K562 (cell line): ENCODE measurements at regions not wholly inside any gene's neighbourhood (a gene's known extent, or its start where the extent isn't known, plus 50 kb on each side); places are given as distances from the start of the nearest gene placed in this dataset.

Experiments
- ATAC-seq: fragments of 200-7000 bp; cut with Tn5 transposase; 3 replicates; pipeline ENCODE4 v1.9.1; 2020; ENCODE audit warnings: moderate library complexity
- BruUV-seq: library from RNA; stranded (reverse); fragments of 400-500 nt; replicated peaks from 2 replicates; lab custom pipeline; 2021; lab: Mats Ljungman, UMichigan
- CTCF ChIA-PET: fragments of 300-600 bp; formaldehyde crosslinking; extraction: SDS; loops from one replicate; lab custom pipeline; 2021; ENCODE audit warnings: low intra/inter-chr PET ratio; lab: Yijun Ruan, JAX
- POLR2A ChIA-PET: fragments of 300-600, 350-650 bp; sonication (Branson Sonifier 250); formaldehyde crosslinking; extraction: SDS; loops from one replicate; lab custom pipeline; 2021; ENCODE audit warnings: antibody characterized with exemption, inconsistent platforms; lab: Yijun Ruan, JAX
- DNase-seq, 4 experiments: peaks; one replicate each; pipeline versions ENCODE4 v3.0.0 to v3.0.0-alpha.2; 2011 to 2018; ENCODE audit warnings: low spot score in 3 of 4, mixed read lengths in 3 of 4; ENCODE audit errors: extremely low read depth in 1 of 4
- FAIRE-seq: peaks from 2 replicates; lab custom pipeline; 2011; peaks lifted over from hg19 to GRCh38; lab: Jason Lieb, UNC
- H2AFZ ChIP-seq: 2 replicates; pipeline ENCODE4 v1.6.0; 2011; ENCODE audit warnings: low read depth, low read length, control low read depth, inconsistent platforms
- H3K27ac ChIP-seq: fragments of 200-600 bp; 3 replicates; pipeline ENCODE4 v1.8.0; 2011; ENCODE audit warnings: low read depth, mild to moderate bottlenecking, control low read depth, inconsistent platforms, low read length, moderate library complexity, mixed read lengths; ENCODE audit errors: extremely low read depth
- H3K27me3 ChIP-seq, 2 experiments: fragments of 300-600 bp in 1 of 2; 2 replicates in 1 of 2; 3 replicates in 1 of 2; pipeline versions ENCODE4 v1.6.0 to v1.8.0; 2011; ENCODE audit warnings: inconsistent platforms in 2 of 2, low read length in 2 of 2, mild to moderate bottlenecking in 1 of 2, mixed read lengths in 1 of 2, moderate library complexity in 1 of 2; ENCODE audit not compliant: control insufficient read depth in 2 of 2, insufficient read depth in 2 of 2
- H3K36me3 ChIP-seq: fragments of 300-600 bp; 3 replicates; pipeline ENCODE4 v1.8.0; 2011; ENCODE audit warnings: mild to moderate bottlenecking, low read length, inconsistent platforms; ENCODE audit not compliant: control insufficient read depth, insufficient read depth
- H3K4me1 ChIP-seq, 2 experiments: fragments of 200-600 bp in 1 of 2; replicated peaks in 1 of 2; 2 replicates in 1 of 2; 3 replicates in 1 of 2; pipeline versions ENCODE4 v1.5.1 to v1.8.0; 2011; ENCODE audit warnings: inconsistent platforms in 2 of 2, low read length in 2 of 2, mild to moderate bottlenecking in 1 of 2, mixed read lengths in 1 of 2, moderate library complexity in 1 of 2; ENCODE audit not compliant: control insufficient read depth in 2 of 2, insufficient read depth in 2 of 2
- H3K4me2 ChIP-seq: 2 replicates; pipeline ENCODE4 v1.6.1; 2011; ENCODE audit warnings: low read length, control low read depth, inconsistent platforms, mixed read lengths; ENCODE audit not compliant: insufficient read depth
- H3K4me3 ChIP-seq: fragments of 200-600 bp; sonication (generic), shearing (Covaris generic); 2 replicates; pipeline ENCODE4 v1.5.1; 2016; ENCODE audit warnings: control low read depth, inconsistent platforms
- H3K79me2 ChIP-seq: fragments of 200-600 bp; 3 replicates; pipeline ENCODE4 v1.8.0; 2011; ENCODE audit warnings: low read length, inconsistent platforms; ENCODE audit not compliant: control insufficient read depth, insufficient read depth
- H3K9ac ChIP-seq, 2 experiments: 2 replicates each; pipeline versions ENCODE4 v1.6.0 to v1.6.1; 2011; ENCODE audit warnings: low read depth in 2 of 2, low read length in 2 of 2, control low read depth in 1 of 2, inconsistent platforms in 1 of 2, mild to moderate bottlenecking in 1 of 2, mixed read lengths in 1 of 2; ENCODE audit not compliant: insufficient read depth in 1 of 2
- H3K9me1 ChIP-seq: one replicate; pipeline ENCODE4 v1.6.0; 2011; ENCODE audit warnings: inconsistent platforms, mild to moderate bottlenecking, low read length, moderate library complexity; ENCODE audit not compliant: control insufficient read depth, insufficient read depth
- H3K9me3 ChIP-seq: replicated peaks from 2 replicates; pipeline ENCODE4 v1.5.1; 2011; ENCODE audit warnings: low read depth, low read length, inconsistent platforms; ENCODE audit not compliant: control insufficient read depth, insufficient read depth
- H4K20me1 ChIP-seq: replicated peaks from 2 replicates; pipeline ENCODE4 v1.6.1; 2011; ENCODE audit warnings: low read length, inconsistent platforms, mixed read lengths; ENCODE audit not compliant: control insufficient read depth, insufficient read depth
- FOXO4 ChIP-seq: fragments of 450-650 bp; formaldehyde crosslinking; IDR thresholded peaks from 2 replicates; pipeline ENCODE4 v1.4.0; 2020; ENCODE audit warnings: mild to moderate bottlenecking, moderate library complexity
- KLF10 ChIP-seq: fragments of 250-450 bp; sonication (Bioruptor Pico); IDR thresholded peaks from 2 replicates; pipeline ENCODE4 v1.6.1; 2021; ENCODE audit warnings: matching md5 sums
- NFE2L1 ChIP-seq: fragments of 450-650 bp; IDR thresholded peaks from 2 replicates; pipeline ENCODE4 v1.6.1; 2016; ENCODE audit warnings: missing genetic modification characterization, low read depth, mild to moderate bottlenecking, missing compliant biosample characterization, moderate library complexity, borderline replicate concordance
- PBX2 ChIP-seq, 2 experiments: IDR thresholded peaks in 1 of 2; conservative IDR thresholded peaks in 1 of 2; 2 replicates each; pipeline ENCODE4 v1.6.1; 2016; ENCODE audit warnings: low read depth in 2 of 2, mild to moderate bottlenecking in 1 of 2, missing compliant biosample characterization in 1 of 2, missing genetic modification characterization in 1 of 2, moderate library complexity in 1 of 2
- RBBP5 ChIP-seq: fragments of 200-600 bp; sonication (generic); IDR thresholded peaks from 2 replicates; pipeline ENCODE4 v1.6.1; 2012; ENCODE audit warnings: borderline replicate concordance, mild to moderate bottlenecking, low read length, control low read depth, inconsistent platforms; ENCODE audit not compliant: insufficient read depth, poor library complexity, severe bottlenecking
- SETDB1 ChIP-seq: IDR thresholded peaks from one replicate; pipeline ENCODE4 v1.6.1; 2012; ENCODE audit warnings: low read length, control low read depth, inconsistent platforms
- SIRT6 ChIP-seq: IDR thresholded peaks from one replicate; pipeline ENCODE4 v1.6.1; 2012; ENCODE audit warnings: low read depth, mild to moderate bottlenecking, control low read depth, inconsistent platforms, low read length, moderate library complexity
- SMARCA4 ChIP-seq: fragments of 450-650 bp; IDR thresholded peaks from 2 replicates; pipeline ENCODE4 v1.6.1; 2016
- STAT5A ChIP-seq: IDR thresholded peaks from 2 replicates; pipeline ENCODE4 v1.6.1; 2012; ENCODE audit warnings: low read length, inconsistent platforms, borderline replicate concordance
- ZNF263 ChIP-seq: sonication (generic); formaldehyde crosslinking; IDR thresholded peaks from 2 replicates; pipeline ENCODE4 v1.8.0; 2022; ENCODE audit warnings: mild to moderate bottlenecking, missing genetic modification reagents, borderline replicate concordance
- ZNF57 ChIP-seq: fragments of 450-650 bp; formaldehyde crosslinking; IDR thresholded peaks from 2 replicates; pipeline ENCODE4 v1.4.0; 2020; ENCODE audit warnings: mild to moderate bottlenecking, moderate library complexity
- ZNF589 ChIP-seq: fragments of 200-800 bp; sonication (Bioruptor generic); IDR thresholded peaks from 2 replicates; pipeline ENCODE4 v1.6.1; 2016; ENCODE audit warnings: low read depth, missing genetic modification characterization, missing compliant biosample characterization
- ZNF764 ChIP-seq: fragments of 250-450 bp; sonication (Bioruptor Pico); IDR thresholded peaks from 2 replicates; pipeline ENCODE4 v1.4.0; 2020; ENCODE audit warnings: low read depth, mild to moderate bottlenecking, moderate library complexity
- WGBS: fragments of 100-300 bp; shearing (Covaris generic); methylation state at CpG from one replicate; pipeline ENCODE4 v1.1.6; 2016; ENCODE audit warnings: low coverage, mixed read lengths; ENCODE audit not compliant: insufficient coverage; ENCODE audit errors: missing lambda C conversion rate; 5-methylcytosine and 5-hydroxymethylcytosine counted together
- in situ Hi-C: fragments of 300-500 bp; cut with MboI; formaldehyde crosslinking; loops from 4 replicates; pipeline ENCODE4 v1.15.0; 2018; ENCODE audit warnings: inconsistent platforms, mixed read lengths
- intact Hi-C: fragments of 100-400 bp; cut with micrococcal nuclease; formaldehyde crosslinking; loops from 2 replicates; pipeline ENCODE4 v1.14.2; 2022

DNA sequence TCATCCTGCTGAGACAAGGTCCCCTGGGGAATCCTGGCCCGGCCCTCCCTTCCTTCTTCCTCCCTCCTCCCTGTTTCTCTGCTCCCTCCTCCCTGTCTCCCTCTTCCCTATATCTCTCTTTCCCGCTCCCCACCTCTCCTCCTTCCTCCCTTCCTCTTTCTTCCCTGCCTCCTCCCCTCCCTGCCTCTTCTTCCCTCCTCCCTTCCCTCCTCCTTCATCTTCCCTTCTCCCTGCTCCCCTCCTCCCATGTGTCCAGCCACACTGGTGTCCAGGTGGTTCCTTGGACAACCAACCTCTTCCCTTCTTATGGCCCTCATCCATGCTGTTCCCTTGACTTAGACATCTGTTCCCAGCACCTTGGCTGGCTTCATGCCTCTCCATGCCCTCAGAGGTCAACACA, 258.1 kb downstream of the MN1 start:
- no peaks in the 10 kb centered on the region for H3K9me3 ChIP-seq
- CTCF ChIA-PET = no interaction called here
- BruUV-seq = no TSS peak
- no peaks in the 10 kb centered on the region for H4K20me1 ChIP-seq
- TF ChIP-seq STAT5A = no peak
- TF ChIP-seq KLF10 (CRISPR knock-in tag) = no peak
- peak; percentile 85 for TF ChIP-seq ZNF263 (CRISPR knock-in tag)
- no peak for TF ChIP-seq ZNF57
- no peak for TF ChIP-seq ZNF764 (CRISPR knock-in tag)
- intact Hi-C loops = no loop called here
- no peak overlapping the region for H3K27ac ChIP-seq
- no peaks in the 10 kb centered on the region for H3K9me1 ChIP-seq
- no peak for DNase-seq
- no peak overlapping the region for H3K4me2 ChIP-seq
- POLR2A ChIA-PET = no interaction called here
- peaks cover 2 to 34% of the 10 kb centered on the region in 2 experiments; a peak in 2 of 5 replicates for H3K27me3 ChIP-seq
- no peaks in the 10 kb centered on the region for H3K4me1 ChIP-seq
- in situ Hi-C loops = no loop called here
- H3K79me2 ChIP-seq = no peaks in the 10 kb centered on the region
- H2AFZ ChIP-seq = no peak overlapping the region
- no peak overlapping the region for H3K4me3 ChIP-seq
- FAIRE-seq = no peak
- 0% methylated on average over 1 of the region's 2 CpGs for WGBS
- ATAC-seq = no peak
- H3K9ac ChIP-seq = no peak overlapping the region
- H3K36me3 ChIP-seq = no peaks in the 10 kb centered on the region

GRCh38 chr22:27545085-27545484, 256.5 kb downstream of the MN1 start:
- Histone ChIP-seq H2AFZ (no peak overlapping the region), H3K4me3 (no peak overlapping the region), H3K9me3 (no peaks in the 10 kb centered on the region), H3K79me2 (no peaks in the 10 kb centered on the region), H3K9me1 (no peaks in the 10 kb centered on the region), H3K36me3 (no peaks in the 10 kb centered on the region), H3K27ac (no peak overlapping the region), H3K27me3 (peaks cover 2 to 21% of the 10 kb centered on the region in 2 experiments; a peak in 2 of 5 replicates), H3K9ac (no peak overlapping the region), H3K4me2 (no peak overlapping the region), H4K20me1 (no peaks in the 10 kb centered on the region), H3K4me1 (no peaks in the 10 kb centered on the region)
- in situ Hi-C loops (no loop called here), intact Hi-C loops (no loop called here)
- no TSS peak for BruUV-seq
- WGBS = 0% methylated on average over 5 of the region's 7 CpGs
- CTCF ChIA-PET = no interaction called here
- POLR2A ChIA-PET = interaction anchor here (0.6 kb wide), 1 partner anchor 54 kb away, joined by 3 read pairs; no protein-coding TSS in a partner anchor
- no peak for FAIRE-seq
- DNase-seq = no peak
- ATAC-seq = no peak
- no peak for TF ChIP-seq NFE2L1 (tag)
- TF ChIP-seq SETDB1 = no peak
- no peak for TF ChIP-seq RBBP5
- no peak for TF ChIP-seq SMARCA4
- TF ChIP-seq FOXO4 (CRISPR knock-in tag) = no peak
- no peak for TF ChIP-seq SIRT6
- no peak for TF ChIP-seq PBX2 (CRISPR knock-in tag; IDR thresholded peaks at IDR 0.05; ENCODE audit: low read depth)
- no peak for TF ChIP-seq PBX2 (tag; conservative IDR thresholded peaks at IDR 0.05; ENCODE audit: low read depth)
- TF ChIP-seq ZNF589 (CRISPR knock-in tag) = no peak
